ENCODE measurements at regions not wholly inside any gene's neighbourhood (a gene's known extent, or its start where the extent isn't known, plus 50 kb on each side); places are given as distances from the start of the nearest gene placed in this dataset.
A peak's percentile ranks its signal among the peaks of the same experiment; 100 is the strongest.

DNA sequence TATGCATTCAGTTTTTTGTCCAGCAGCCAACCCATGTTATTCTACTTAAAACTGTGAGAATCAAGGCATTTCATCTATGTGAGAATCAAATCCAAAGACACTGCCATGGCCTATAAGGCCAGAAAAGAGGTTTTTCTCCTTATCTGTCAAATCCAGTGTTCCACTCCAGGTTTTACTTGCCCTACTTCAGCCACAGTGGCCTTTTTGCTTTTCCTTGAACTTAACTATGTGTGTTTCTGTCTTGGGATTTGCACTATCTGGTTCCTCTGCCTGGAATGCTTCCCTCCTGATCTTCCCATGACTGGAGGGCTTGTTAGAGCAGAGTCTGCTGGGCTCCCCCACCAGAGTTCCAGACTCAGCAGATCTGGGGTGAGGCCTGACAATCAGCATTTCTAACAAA, 113.1 kb upstream of the DOK5 start:
- no peak for DNase-seq

- no peak for DNase-seq
Measured at GRCh38 chr20:54364365-54364764, 111.0 kb upstream of the DOK5 start.

- DNase-seq, result no peak
Measured at GRCh38 chr20:54364919-54365318, 110.5 kb upstream of the DOK5 start.

DNA sequence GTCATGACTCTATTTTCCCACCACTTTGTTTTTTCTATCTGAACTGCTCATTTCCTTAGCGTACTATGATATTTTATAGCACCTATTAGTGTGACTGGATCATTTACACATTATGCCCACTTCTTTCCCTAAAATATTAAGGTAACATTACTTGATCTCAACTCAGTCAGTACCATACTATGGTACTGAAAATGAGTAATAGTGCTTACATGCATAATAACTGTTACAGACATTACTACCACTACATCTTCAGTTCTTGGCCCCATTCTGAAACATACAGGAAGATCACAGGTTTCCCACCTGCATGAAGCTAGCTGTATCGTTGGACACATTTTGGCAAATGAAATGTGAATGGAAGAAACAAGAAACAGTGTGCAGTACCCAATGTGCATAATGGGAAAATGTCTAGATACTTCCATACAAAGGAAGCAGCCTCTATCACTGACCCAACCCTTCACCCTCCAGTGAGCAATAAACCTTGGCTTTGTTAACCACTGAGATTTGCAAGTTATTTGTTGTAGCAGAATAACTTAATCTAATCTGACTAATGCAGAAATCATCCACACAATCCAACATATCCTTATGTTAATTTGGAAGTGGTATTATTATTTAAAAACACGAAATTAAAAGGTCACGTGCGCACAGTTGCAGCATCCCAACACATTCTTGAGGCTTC, 108.6 kb upstream of the DOK5 start:
- DNase-seq, result no peak

DNA sequence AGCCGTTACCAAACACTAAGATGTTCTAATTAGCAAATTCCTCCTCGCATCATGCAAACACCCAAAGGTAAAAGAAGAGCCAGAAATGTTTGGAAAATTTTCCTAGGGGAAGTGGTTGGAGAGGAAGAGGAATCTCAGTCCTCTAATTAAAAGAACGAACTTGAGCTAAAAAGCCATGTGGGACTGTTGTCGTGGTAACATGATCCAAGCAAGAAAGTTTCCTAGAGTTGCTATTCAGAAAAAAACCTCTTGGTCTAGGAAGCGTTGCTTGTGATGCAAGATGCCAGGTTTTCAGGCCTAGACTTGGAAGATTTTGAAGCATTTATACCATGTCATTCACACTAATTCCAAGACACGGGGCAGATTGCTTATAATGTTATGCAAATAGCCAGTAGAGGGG, 106.8 kb upstream of the DOK5 start:
- peak; percentile 35 for DNase-seq

DNA sequence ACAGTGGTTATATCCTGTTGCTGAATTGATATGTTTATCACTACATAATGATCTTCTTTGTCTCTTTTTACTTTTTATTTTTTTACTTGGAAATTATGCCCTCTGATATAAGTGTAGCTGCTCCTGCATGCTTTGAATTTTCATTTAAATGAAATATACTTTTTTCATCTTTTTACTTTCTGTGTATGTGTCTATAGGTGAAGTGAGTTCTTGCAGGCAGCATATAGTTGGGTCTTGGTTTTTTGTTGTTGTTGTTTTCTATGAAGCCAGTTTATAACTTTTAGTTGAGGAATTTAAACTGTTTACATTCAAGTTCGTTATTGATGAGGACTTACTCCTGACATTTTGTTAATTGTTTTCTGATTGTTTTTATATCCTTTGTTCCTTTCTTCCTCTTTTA, 103.1 kb upstream of the DOK5 start:
- DNase-seq, result no peak

DNA sequence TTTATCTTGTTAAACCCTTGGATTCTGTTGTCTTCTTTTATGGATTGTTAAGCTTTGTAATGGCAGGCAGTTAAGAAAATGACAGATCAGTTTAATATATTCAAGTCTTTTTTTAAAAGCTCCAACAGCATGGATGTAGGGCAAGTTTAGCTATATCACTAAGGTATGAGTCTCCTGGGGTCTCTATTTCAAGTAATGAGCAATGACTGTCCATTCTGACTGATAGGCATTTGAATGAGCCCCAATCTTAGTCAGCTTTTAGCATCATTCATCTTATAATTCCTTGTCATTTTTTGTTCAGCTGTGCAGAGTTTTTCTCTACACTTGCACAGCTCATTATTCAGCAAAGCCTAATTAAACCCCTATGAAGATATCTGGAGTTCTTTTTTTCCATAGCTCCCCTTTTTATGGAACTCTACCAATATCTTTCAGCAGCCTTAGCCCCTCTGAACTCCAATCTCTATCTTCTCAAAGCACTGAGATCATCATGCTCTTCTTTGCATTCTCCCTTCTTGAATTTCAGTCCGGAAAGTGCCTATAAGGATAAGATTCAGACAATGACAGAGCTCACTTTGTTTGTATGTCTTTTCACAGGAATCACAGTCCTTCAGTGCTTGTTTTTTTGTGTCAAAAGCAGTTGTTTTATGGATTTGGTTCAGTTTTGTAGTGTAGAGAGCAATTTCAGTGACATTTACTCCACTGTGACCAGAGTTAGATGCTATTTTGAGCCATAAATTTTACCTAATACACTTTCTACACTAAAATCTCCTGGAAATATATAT, 97.2 kb upstream of the DOK5 start:
- no peak for DNase-seq

DNA sequence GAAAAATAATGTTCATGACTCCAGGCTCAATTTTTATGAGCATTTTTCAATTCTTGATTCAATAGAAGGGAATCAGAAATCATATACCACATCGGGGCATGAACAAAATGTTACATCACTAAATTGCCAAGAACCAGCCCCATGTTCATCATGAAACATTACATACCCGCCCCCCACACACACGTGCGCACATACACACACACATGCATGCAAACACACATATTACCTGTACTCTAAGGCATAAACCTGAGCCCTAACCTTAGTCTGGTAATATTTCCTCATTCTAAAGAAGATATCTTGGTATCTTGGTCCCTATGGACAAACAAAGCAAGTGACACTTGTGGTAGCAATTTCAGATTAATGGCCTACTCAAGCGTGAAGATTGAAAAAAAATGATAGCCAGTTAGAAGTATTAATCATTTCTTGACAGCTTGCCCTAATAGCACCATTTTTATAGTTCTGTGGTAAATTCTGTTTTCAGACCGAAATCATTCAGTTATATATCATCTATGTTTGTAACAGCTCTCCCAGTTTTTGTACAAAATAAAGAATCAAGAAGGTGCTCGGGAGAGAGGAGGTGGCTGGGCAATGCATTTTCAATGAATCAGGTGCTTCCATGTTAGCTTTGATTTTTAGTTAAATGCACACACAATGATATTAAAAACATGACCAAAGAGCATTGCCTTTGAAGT, 95.4 kb upstream of the DOK5 start:
- DNase-seq, result no peak

GRCh38 chr20:54382419-54382818, 93.0 kb upstream of the DOK5 start:
- no peak for DNase-seq

GRCh38 chr20:54385746-54386145, 89.6 kb upstream of the DOK5 start:
- no peak for DNase-seq

GRCh38 chr20:54389596-54390280, 85.7 kb upstream of the DOK5 start:
- peak; percentile 72 for DNase-seq

GRCh38 chr20:54397292-54398140, 77.9 kb upstream of the DOK5 start:
- no peak for DNase-seq

DNA sequence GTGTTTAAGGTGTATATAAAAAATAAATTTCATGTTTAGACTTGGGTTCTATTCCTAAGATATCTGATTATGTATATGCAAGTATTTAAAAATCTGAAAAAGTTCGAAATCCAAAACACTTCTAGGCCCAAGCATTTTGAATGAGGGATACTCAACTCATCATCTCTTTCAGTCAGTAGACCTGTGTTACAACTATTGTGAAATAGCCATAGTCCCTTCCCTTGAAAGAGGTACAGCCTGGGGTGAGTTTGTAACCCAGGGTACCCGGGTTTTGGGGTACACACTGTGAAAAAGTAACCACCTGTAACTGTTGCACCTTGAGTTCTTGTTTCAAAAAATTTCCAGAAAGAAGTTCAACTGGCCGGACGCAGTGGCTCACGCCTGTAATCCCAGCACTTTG, 76.6 kb upstream of the DOK5 start:
- no peak for DNase-seq

DNA sequence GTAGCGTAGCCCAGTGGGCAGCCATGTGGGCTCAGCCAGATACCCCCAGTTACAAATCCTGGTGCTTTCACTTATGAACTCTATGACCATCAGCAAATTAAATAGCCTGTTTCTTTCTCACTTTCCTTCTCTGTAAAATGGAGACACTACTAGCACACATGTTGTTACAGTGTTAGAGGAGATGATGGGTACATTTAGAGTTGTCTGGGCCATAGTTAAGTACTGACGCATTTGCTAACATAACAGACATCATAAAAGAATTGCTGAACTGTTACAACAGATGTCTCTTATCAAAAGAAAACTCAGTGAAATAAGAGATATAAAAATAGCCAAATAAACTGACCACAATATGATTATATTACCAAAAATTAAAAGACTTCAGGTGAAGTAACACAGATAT, 69.9 kb upstream of the DOK5 start:
- no peak for DNase-seq

GRCh38 chr20:54407459-54407858, 67.9 kb upstream of the DOK5 start:
- DNase-seq, result no peak

GRCh38 chr20:54415967-54416366, 59.4 kb upstream of the DOK5 start:
- no peak for DNase-seq

- DNase-seq, result no peak
Measured at GRCh38 chr20:54416770-54417169, 58.6 kb upstream of the DOK5 start.

- DNase-seq, result no peak
Measured at GRCh38 chr20:54419531-54419930, 55.9 kb upstream of the DOK5 start.
